Astrocyte (in vitro differentiated cells and primary cell): ENCODE measurements at regions not wholly inside any gene's neighbourhood (a gene's known extent, or its start where the extent isn't known, plus 50 kb on each side); places are given as distances from the start of the nearest gene placed in this dataset.

Experiments used
- DNase-seq: peaks from one replicate; pipeline ENCODE4 v3.0.0-alpha.2; 2010; ENCODE audit warnings: low read depth
- FAIRE-seq: peaks from 2 replicates; lab custom pipeline; 2011; peaks lifted over from hg19 to GRCh38; lab: Jason Lieb, UNC
- H2AFZ ChIP-seq: 2 replicates; pipeline ENCODE4 v1.6.0; 2012; ENCODE audit warnings: low read depth, low read length, inconsistent platforms
- H3K27ac ChIP-seq: 2 replicates; pipeline ENCODE4 v1.5.1; 2011; ENCODE audit warnings: low read depth, low read length, inconsistent platforms
- H3K27me3 ChIP-seq: 2 replicates; pipeline ENCODE4 v1.6.0; 2011; ENCODE audit warnings: low read length, inconsistent platforms; ENCODE audit not compliant: insufficient read depth
- H3K36me3 ChIP-seq: 2 replicates; pipeline ENCODE4 v1.5.1; 2011; ENCODE audit warnings: low read length, inconsistent platforms; ENCODE audit not compliant: insufficient read depth
- H3K4me1 ChIP-seq: 2 replicates; pipeline ENCODE4 v1.5.1; 2011; ENCODE audit warnings: low read length, inconsistent platforms; ENCODE audit not compliant: insufficient read depth
- H3K4me2 ChIP-seq: 2 replicates; pipeline ENCODE4 v1.6.0; 2012; ENCODE audit warnings: low read length, inconsistent platforms
- H3K4me3 ChIP-seq: 2 replicates; pipeline ENCODE4 v1.5.1; 2011; ENCODE audit warnings: low read depth, mild to moderate bottlenecking, low read length, inconsistent platforms; ENCODE audit not compliant: insufficient read depth
- H3K79me2 ChIP-seq: 2 replicates; pipeline ENCODE4 v1.6.0; 2012; ENCODE audit warnings: mild to moderate bottlenecking, low read length, inconsistent platforms; ENCODE audit not compliant: insufficient read depth
- H3K9ac ChIP-seq: 2 replicates; pipeline ENCODE4 v1.6.0; 2012; ENCODE audit warnings: mild to moderate bottlenecking, low read length, inconsistent platforms
- H3K9me3 ChIP-seq: 2 replicates; pipeline ENCODE4 v1.5.1; 2012; ENCODE audit warnings: low read depth, mild to moderate bottlenecking, low read length, inconsistent platforms; ENCODE audit not compliant: insufficient read depth
- H4K20me1 ChIP-seq: 2 replicates; pipeline ENCODE4 v1.6.0; 2012; ENCODE audit warnings: low read length, inconsistent platforms; ENCODE audit not compliant: insufficient read depth
- H3K27ac Mint-ChIP-seq: one replicate; pipeline ENCODE4 v1.8.0; 2021; ENCODE audit warnings: mild to moderate bottlenecking, mixed read lengths; ENCODE audit not compliant: unreplicated experiment
- H3K27me3 Mint-ChIP-seq: one replicate; pipeline ENCODE4 v1.8.0; 2021; ENCODE audit warnings: low read depth, mixed read lengths; ENCODE audit not compliant: unreplicated experiment
- H3K36me3 Mint-ChIP-seq: one replicate; pipeline ENCODE4 v1.8.0; 2021; ENCODE audit warnings: low read depth, mixed read lengths; ENCODE audit not compliant: unreplicated experiment
- H3K4me1 Mint-ChIP-seq: one replicate; pipeline ENCODE4 v1.8.0; 2021; ENCODE audit warnings: low read depth, mixed read lengths; ENCODE audit not compliant: unreplicated experiment
- H3K4me3 Mint-ChIP-seq: one replicate; pipeline ENCODE4 v1.8.0; 2021; ENCODE audit warnings: mild to moderate bottlenecking, moderate library complexity, mixed read lengths; ENCODE audit not compliant: unreplicated experiment
- H3K9me3 Mint-ChIP-seq: one replicate; pipeline ENCODE4 v1.8.0; 2021; ENCODE audit warnings: mild to moderate bottlenecking, mixed read lengths; ENCODE audit not compliant: unreplicated experiment
- CTCF ChIP-seq: IDR thresholded peaks from 2 replicates; pipeline ENCODE4 v1.5.1; 2011; ENCODE audit warnings: low read depth, mild to moderate bottlenecking, inconsistent platforms, low read length, moderate library complexity; ENCODE audit not compliant: insufficient read depth
- EZH2 ChIP-seq: IDR thresholded peaks from 2 replicates; pipeline ENCODE4 v1.6.1; 2012; ENCODE audit warnings: mild to moderate bottlenecking, low read length, inconsistent platforms; ENCODE audit not compliant: insufficient read depth

DNA sequence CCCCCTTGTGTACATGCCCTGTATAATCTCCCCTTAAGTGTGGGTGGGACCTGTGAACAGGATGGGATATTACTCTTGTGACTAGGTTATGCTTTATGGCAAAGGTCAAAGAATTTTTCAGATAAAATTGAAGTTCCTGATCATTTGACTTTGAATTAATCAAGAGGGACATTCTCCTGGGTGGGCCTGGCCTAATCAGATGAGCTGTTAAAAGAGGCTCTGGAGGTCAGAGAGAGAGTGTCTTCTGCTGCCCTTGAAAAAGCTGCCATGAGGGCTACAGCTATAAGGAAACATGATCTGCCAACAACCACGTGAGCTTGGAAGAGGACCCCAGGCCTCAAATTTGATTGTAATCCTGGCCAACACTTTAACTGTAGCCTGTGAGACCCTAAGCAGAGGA is 125.6 kb upstream of the CSF3R start:
- Mint-ChIP-seq H3K4me1 (no peaks in the 10 kb centered on the region), H3K27me3 (peaks cover 33% of the 10 kb centered on the region), H3K9me3 (no peaks in the 10 kb centered on the region), H3K27ac (no peak overlapping the region), H3K36me3 (no peaks in the 10 kb centered on the region), H3K4me3 (no peak overlapping the region)
- FAIRE-seq = no peak
- Histone ChIP-seq H3K27me3 (no peaks in the 10 kb centered on the region), H3K9me3 (no peaks in the 10 kb centered on the region), H3K9ac (no peak overlapping the region), H3K27ac (no peak overlapping the region), H3K4me1 (no peaks in the 10 kb centered on the region), H3K4me2 (no peak overlapping the region), H2AFZ (no peak overlapping the region), H4K20me1 (no peaks in the 10 kb centered on the region), H3K4me3 (no peak overlapping the region), H3K79me2 (no peaks in the 10 kb centered on the region), H3K36me3 (no peaks in the 10 kb centered on the region)
- TF ChIP-seq CTCF (no peak), EZH2 (no peak)
- DNase-seq = no peak

DNA sequence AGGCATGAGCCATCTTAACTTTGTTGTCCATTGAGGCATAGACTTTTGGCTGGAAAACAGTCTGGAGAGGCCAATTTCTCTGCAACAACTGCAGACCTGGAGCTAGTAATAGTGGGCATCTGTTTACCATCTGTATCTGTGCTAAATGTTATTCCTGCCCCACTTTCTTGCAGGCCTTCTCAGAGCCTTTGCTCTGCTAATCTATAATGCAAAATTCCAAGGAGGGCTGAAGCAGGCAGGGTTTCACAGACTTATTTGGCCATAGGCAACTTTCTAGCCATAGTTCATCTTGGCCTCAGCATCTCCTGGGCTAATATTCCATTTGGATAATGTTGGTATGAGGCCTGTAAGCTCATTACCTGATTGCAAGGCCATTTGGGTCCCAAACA is 124.5 kb upstream of the CSF3R start:
- Histone ChIP-seq H3K36me3 (no peaks in the 10 kb centered on the region), H3K27ac (no peak overlapping the region), H4K20me1 (no peaks in the 10 kb centered on the region), H3K4me2 (no peak overlapping the region), H3K27me3 (no peaks in the 10 kb centered on the region), H3K4me3 (no peak overlapping the region), H3K4me1 (no peaks in the 10 kb centered on the region), H3K9ac (no peak overlapping the region), H3K79me2 (no peaks in the 10 kb centered on the region), H2AFZ (no peak overlapping the region), H3K9me3 (no peaks in the 10 kb centered on the region)
- Mint-ChIP-seq H3K4me3 (no peak overlapping the region), H3K27me3 (peaks cover 43% of the 10 kb centered on the region), H3K4me1 (no peaks in the 10 kb centered on the region), H3K36me3 (no peaks in the 10 kb centered on the region), H3K9me3 (no peaks in the 10 kb centered on the region), H3K27ac (no peak overlapping the region)
- TF ChIP-seq CTCF (no peak), EZH2 (no peak)
- FAIRE-seq (no peak), DNase-seq (no peak)

DNA sequence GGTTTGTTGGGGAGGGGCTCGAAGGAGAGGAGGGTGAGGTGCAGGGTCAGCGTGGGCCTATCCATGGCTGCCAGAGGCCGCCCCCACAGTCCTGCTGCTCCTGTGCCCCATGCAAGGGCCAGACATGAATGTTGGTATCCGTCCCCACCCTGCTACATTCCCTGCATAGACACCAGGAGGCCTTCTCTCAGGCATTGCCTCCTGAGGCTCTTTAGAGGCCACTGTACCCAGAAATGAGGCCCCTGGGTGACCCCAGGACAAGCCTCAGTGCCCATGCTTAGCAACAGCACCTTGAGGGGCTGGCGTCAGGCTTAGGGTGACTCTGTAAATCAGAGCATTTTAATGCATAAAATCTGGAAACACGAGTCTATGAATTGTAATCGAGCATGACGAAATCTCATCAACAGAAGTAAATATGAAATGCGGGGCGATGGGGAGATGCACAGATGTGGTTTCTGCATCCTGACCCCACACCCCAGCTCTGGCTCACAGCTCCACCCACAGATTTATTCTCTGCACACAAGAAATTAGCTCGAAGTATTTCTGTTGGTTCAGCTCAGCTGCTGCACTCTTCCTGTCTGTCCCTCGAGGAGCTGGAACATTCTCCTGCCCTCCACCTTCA is 124.0 kb upstream of the CSF3R start:
- peaks cover 43% of the 10 kb centered on the region for H3K27me3 Mint-ChIP-seq
- H3K9me3 ChIP-seq = no peaks in the 10 kb centered on the region
- no peaks in the 10 kb centered on the region for H3K4me1 Mint-ChIP-seq
- H3K9me3 Mint-ChIP-seq = no peaks in the 10 kb centered on the region
- no peaks in the 10 kb centered on the region for H3K79me2 ChIP-seq
- H4K20me1 ChIP-seq = no peaks in the 10 kb centered on the region
- H2AFZ ChIP-seq = no peak overlapping the region
- no peak overlapping the region for H3K4me3 ChIP-seq
- no peak for DNase-seq
- H3K27ac Mint-ChIP-seq = no peak overlapping the region
- H3K36me3 ChIP-seq = no peaks in the 10 kb centered on the region
- no peak overlapping the region for H3K9ac ChIP-seq
- no peak for FAIRE-seq
- H3K36me3 Mint-ChIP-seq = no peaks in the 10 kb centered on the region
- no peak for TF ChIP-seq CTCF
- no peak for TF ChIP-seq EZH2
- no peak overlapping the region for H3K4me2 ChIP-seq
- H3K27me3 ChIP-seq = no peaks in the 10 kb centered on the region
- H3K4me3 Mint-ChIP-seq = no peak overlapping the region
- no peaks in the 10 kb centered on the region for H3K4me1 ChIP-seq
- no peak overlapping the region for H3K27ac ChIP-seq
